ENCODE measurements at regions not wholly inside any gene's neighbourhood (a gene's known extent, or its start where the extent isn't known, plus 50 kb on each side); places are given as distances from the start of the nearest gene placed in this dataset.

GRCh38 chr1:221414772-221415539 lies 326.9 kb downstream of the DUSP10 start:
- Histone ChIP-seq H3K79me2 (replicated peaks; ENCODE audit: insufficient read depth, low read length) (no peaks in the 10 kb centered on the region), H3K36me3 (ENCODE audit: insufficient read depth, low read length) (no peaks in the 10 kb centered on the region), H3K9me3 (ENCODE audit: low read length) (no peaks in the 10 kb centered on the region), H3K27me3 (ENCODE audit: insufficient read depth, low read depth, low read length) (no peaks in the 10 kb centered on the region), H3K9ac (ENCODE audit: low read length) (no peak overlapping the region), H3F3A (ENCODE audit: insufficient read depth, low read length, poor library complexity, severe bottlenecking) (no peaks in the 10 kb centered on the region), H3K4me2 (ENCODE audit: low read length) (no peak overlapping the region), H4K20me1 (ENCODE audit: insufficient read depth) (no peaks in the 10 kb centered on the region), H3K9me2 (ENCODE audit: insufficient read depth, low read length) (no peaks in the 10 kb centered on the region), H2AFZ (ENCODE audit: low read depth, low read length) (no peak overlapping the region), H3K4me3 (ENCODE audit: low read length) (no peak overlapping the region), H3K27ac (ENCODE audit: low read length) (no peak overlapping the region)
- TF ChIP-seq SMC3 (conservative IDR thresholded peaks at IDR 0.05; ENCODE audit: poor library complexity) = no peak
- TF ChIP-seq REST (IDR thresholded peaks at IDR 0.05; ENCODE audit: borderline replicate concordance) = no peak
- no peak for TF ChIP-seq MXI1 (conservative IDR thresholded peaks at IDR 0.05; ENCODE audit: poor library complexity, severe bottlenecking)
- no peak for TF ChIP-seq TAF1 (IDR thresholded peaks at IDR 0.05; ENCODE audit: low read depth)
- TF ChIP-seq RAD21 (conservative IDR thresholded peaks at IDR 0.05) = no peak
- TF ChIP-seq EP300 (conservative IDR thresholded peaks at IDR 0.05; ENCODE audit: poor library complexity, severe bottlenecking) = no peak
- no peak for TF ChIP-seq EZH2 (IDR thresholded peaks at IDR 0.05; ENCODE audit: borderline replicate concordance, insufficient read depth, low read length, poor library complexity, severe bottlenecking)
- no peak for TF ChIP-seq CTCF (IDR thresholded peaks at IDR 0.05; ENCODE audit: poor library complexity, severe bottlenecking)
- TF ChIP-seq POLR2AphosphoS5 (IDR thresholded peaks at IDR 0.05) = no peak

- H4K20me1 ChIP-seq (ENCODE audit: insufficient read depth) = no peaks in the 10 kb centered on the region
- H2AFZ ChIP-seq (ENCODE audit: low read depth, low read length) = no peak overlapping the region
- H3K9ac ChIP-seq (ENCODE audit: low read length) = no peak overlapping the region
- H3K4me2 ChIP-seq (ENCODE audit: low read length) = no peak overlapping the region
- H3K9me2 ChIP-seq (ENCODE audit: insufficient read depth, low read length) = no peaks in the 10 kb centered on the region
- H3K36me3 ChIP-seq (ENCODE audit: insufficient read depth, low read length) = no peaks in the 10 kb centered on the region
- no peaks in the 10 kb centered on the region for H3F3A ChIP-seq (ENCODE audit: insufficient read depth, low read length, poor library complexity, severe bottlenecking)
- no peak for TF ChIP-seq TAF1 (IDR thresholded peaks at IDR 0.05; ENCODE audit: low read depth)
- no peak for TF ChIP-seq EP300 (conservative IDR thresholded peaks at IDR 0.05; ENCODE audit: poor library complexity, severe bottlenecking)
- TF ChIP-seq POLR2AphosphoS5 (IDR thresholded peaks at IDR 0.05) = no peak
- no peak for TF ChIP-seq REST (IDR thresholded peaks at IDR 0.05; ENCODE audit: borderline replicate concordance)
- no peak for TF ChIP-seq MXI1 (conservative IDR thresholded peaks at IDR 0.05; ENCODE audit: poor library complexity, severe bottlenecking)
- no peak for TF ChIP-seq RAD21 (conservative IDR thresholded peaks at IDR 0.05)
- no peak for TF ChIP-seq CTCF (IDR thresholded peaks at IDR 0.05; ENCODE audit: poor library complexity, severe bottlenecking)
- TF ChIP-seq SMC3 (conservative IDR thresholded peaks at IDR 0.05; ENCODE audit: poor library complexity) = no peak
- TF ChIP-seq EZH2 (IDR thresholded peaks at IDR 0.05; ENCODE audit: borderline replicate concordance, insufficient read depth, low read length, poor library complexity, severe bottlenecking) = no peak
- no peaks in the 10 kb centered on the region for H3K79me2 ChIP-seq (replicated peaks; ENCODE audit: insufficient read depth, low read length)
- no peaks in the 10 kb centered on the region for H3K27me3 ChIP-seq (ENCODE audit: insufficient read depth, low read depth, low read length)
- no peaks in the 10 kb centered on the region for H3K9me3 ChIP-seq (ENCODE audit: low read length)
- H3K4me3 ChIP-seq (ENCODE audit: low read length) = no peak overlapping the region
- no peak overlapping the region for H3K27ac ChIP-seq (ENCODE audit: low read length)
Observed at GRCh38 chr1:221415651-221416050, 326.2 kb downstream of the DUSP10 start.
